ENCODE measurements at regions not wholly inside any gene's neighbourhood (a gene's known extent, or its start where the extent isn't known, plus 50 kb on each side); places are given as distances from the start of the nearest gene placed in this dataset.

DNA sequence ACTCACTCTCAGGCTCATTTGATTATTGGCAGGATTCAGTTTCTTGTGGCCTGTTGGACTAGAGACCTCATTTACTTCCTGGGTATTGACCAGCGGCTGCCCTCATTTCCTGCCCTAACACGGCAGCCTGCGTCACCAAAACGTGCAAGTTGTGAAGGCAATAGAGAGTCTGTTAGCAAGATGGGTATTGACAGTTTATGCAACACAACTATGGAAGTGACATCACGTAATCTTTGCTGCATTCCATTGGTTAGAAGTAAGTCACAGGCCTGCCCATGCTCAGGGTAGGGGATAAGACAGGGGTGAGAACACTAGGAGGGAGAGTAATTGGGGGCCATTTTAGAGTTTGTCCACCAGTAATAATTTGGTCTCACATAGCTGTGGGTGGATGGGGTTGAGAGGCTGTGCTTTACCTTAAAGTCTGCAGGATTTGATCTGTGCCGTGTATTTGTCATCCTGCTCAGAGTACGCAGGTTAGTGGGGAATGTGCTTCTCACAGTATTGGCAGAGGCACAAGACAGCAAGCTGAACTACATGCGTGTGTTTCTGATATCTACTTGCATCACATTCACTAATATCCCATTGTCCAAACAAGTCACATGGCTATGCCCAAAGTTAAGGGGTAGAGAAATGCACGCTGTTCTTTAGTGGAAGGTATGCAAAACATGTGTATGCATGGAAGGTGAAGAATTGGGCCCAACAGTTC lies 83.3 kb downstream of the EDEM1 start:
- Histone ChIP-seq H3K9me3 (no peaks in the 10 kb centered on the region), H3K4me1 (no peaks in the 10 kb centered on the region), H3K36me3 (no peaks in the 10 kb centered on the region), H3K4me3 (no peak overlapping the region), H3K27me3 (replicated peaks in 1 of 7) (no peaks in the 10 kb centered on the region), H3K27ac (no peak overlapping the region)
- WGBS, 5 donors = 63 to 79% (median 74%) methylated on average over 9 of the region's 9 CpGs
- intact Hi-C loops (cut with DNase I; ENCODE audit: low total_unique reads) = no loop called here
- TF ChIP-seq, protein P1, sequence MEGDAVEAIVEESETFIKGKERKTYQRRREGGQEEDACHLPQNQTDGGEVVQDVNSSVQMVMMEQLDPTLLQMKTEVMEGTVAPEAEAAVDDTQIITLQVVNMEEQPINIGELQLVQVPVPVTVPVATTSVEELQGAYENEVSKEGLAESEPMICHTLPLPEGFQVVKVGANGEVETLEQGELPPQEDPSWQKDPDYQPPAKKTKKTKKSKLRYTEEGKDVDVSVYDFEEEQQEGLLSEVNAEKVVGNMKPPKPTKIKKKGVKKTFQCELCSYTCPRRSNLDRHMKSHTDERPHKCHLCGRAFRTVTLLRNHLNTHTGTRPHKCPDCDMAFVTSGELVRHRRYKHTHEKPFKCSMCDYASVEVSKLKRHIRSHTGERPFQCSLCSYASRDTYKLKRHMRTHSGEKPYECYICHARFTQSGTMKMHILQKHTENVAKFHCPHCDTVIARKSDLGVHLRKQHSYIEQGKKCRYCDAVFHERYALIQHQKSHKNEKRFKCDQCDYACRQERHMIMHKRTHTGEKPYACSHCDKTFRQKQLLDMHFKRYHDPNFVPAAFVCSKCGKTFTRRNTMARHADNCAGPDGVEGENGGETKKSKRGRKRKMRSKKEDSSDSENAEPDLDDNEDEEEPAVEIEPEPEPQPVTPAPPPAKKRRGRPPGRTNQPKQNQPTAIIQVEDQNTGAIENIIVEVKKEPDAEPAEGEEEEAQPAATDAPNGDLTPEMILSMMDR (IDR thresholded peaks at IDR 0.05 in 8 of 11, conservative IDR thresholded peaks at IDR 0.05 in 3 of 11) = no peak
- TF ChIP-seq POLR2A (IDR thresholded peaks at IDR 0.05) = no peak
- TF ChIP-seq POLR2AphosphoS5 (IDR thresholded peaks at IDR 0.05) = no peak
- DNase-seq = no peak

DNA sequence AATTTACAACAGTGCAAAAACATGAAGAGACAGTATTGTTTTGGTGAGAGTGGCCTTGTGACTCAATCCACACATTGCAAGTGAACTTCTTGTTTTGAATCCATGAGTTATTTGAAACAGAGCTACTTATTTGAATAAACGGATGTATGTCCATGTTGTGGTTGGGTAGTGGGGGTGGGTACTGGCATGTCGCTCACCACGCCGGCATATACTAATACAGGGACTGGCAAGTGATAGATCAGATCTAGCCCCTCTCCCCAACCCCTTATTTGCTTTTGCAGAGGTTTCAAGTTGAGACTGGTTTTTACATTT lies 83.8 kb downstream of the EDEM1 start:
- no peaks in the 10 kb centered on the region for H3K9me3 ChIP-seq
- no peaks in the 10 kb centered on the region for H3K36me3 ChIP-seq
- H3K27me3 ChIP-seq (replicated peaks in 1 of 7) = no peaks in the 10 kb centered on the region
- DNase-seq = no peak
- TF ChIP-seq POLR2AphosphoS5 (IDR thresholded peaks at IDR 0.05) (no peak), POLR2A (IDR thresholded peaks at IDR 0.05) (no peak)
- TF ChIP-seq, protein P1 (IDR thresholded peaks at IDR 0.05 in 8 of 11, conservative IDR thresholded peaks at IDR 0.05 in 3 of 11) = no peak
- no peak overlapping the region for H3K27ac ChIP-seq
- intact Hi-C loops (cut with DNase I; ENCODE audit: low total_unique reads) = no loop called here
- H3K4me3 ChIP-seq = no peak overlapping the region
- WGBS, 5 donors = 73 to 94% (median 84%) methylated on average over 4 of the region's 4 CpGs
- H3K4me1 ChIP-seq = no peaks in the 10 kb centered on the region

DNA sequence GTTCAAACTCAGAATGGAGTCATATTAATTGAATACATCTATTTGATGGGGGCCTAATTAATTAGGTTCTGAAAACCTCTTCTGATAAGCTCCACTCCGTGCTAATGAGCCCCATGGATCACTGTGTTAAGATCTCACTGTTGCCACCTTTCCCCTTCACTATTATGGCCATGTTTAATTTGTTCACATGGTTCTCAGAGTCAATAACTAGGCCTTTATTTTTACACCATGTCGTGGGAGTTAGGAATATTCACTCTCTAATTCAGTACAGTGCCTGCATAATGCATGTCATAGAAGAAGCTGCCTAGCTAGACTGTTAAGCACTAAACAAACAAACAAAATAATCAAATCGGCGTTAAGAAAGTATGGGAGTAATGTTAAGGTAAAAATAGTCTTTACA lies 84.9 kb downstream of the EDEM1 start:
- intact Hi-C loops (cut with DNase I; ENCODE audit: low total_unique reads) = no loop called here
- Histone ChIP-seq H3K4me1 (no peaks in the 10 kb centered on the region), H3K27ac (no peak overlapping the region), H3K4me3 (no peak overlapping the region), H3K36me3 (no peaks in the 10 kb centered on the region), H3K27me3 (replicated peaks in 1 of 7) (no peaks in the 10 kb centered on the region), H3K9me3 (no peaks in the 10 kb centered on the region)
- DNase-seq = no peak
- TF ChIP-seq POLR2A (IDR thresholded peaks at IDR 0.05) = no peak
- TF ChIP-seq, protein P1 (IDR thresholded peaks at IDR 0.05 in 8 of 11, conservative IDR thresholded peaks at IDR 0.05 in 3 of 11) = no peak
- TF ChIP-seq POLR2AphosphoS5 (IDR thresholded peaks at IDR 0.05) = no peak
- WGBS, 5 donors = 78 to 87% (median 84%) methylated on average over 4 of the region's 4 CpGs

DNA sequence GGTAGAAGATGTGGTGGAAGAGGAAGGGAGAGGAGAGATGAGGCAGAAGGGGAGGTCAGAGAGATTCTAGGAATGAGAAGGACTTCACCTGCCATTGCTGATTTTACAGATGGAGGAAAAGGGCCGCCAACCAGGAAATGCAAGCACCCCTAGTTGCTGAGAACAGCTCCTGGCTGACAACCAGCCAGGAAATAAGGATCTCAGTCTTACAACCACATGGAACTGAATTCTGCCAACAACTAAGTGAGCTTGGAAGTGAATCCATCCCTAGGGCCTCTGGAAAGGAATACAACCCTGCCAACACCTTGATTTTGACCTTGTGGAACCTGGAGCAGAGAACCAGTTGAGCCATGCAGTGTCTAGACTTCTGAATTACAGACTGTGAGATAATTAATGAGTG lies 86.6 kb downstream of the EDEM1 start:
- H3K4me1 ChIP-seq = no peaks in the 10 kb centered on the region
- TF ChIP-seq POLR2A (IDR thresholded peaks at IDR 0.05) = no peak
- no peak for TF ChIP-seq POLR2AphosphoS5 (IDR thresholded peaks at IDR 0.05)
- H3K9me3 ChIP-seq = peaks cover 0 to 5% (median 3%) of the 10 kb centered on the region in 8 donors
- intact Hi-C loops (cut with DNase I; ENCODE audit: low total_unique reads) = no loop called here
- no peak overlapping the region for H3K27ac ChIP-seq
- DNase-seq = no peak
- no peaks in the 10 kb centered on the region for H3K36me3 ChIP-seq
- WGBS, 5 donors = 60 to 86% (median 73%) methylated on average over 1 of the region's 1 CpG
- H3K27me3 ChIP-seq (replicated peaks in 1 of 7) = no peaks in the 10 kb centered on the region
- no peak overlapping the region for H3K4me3 ChIP-seq

DNA sequence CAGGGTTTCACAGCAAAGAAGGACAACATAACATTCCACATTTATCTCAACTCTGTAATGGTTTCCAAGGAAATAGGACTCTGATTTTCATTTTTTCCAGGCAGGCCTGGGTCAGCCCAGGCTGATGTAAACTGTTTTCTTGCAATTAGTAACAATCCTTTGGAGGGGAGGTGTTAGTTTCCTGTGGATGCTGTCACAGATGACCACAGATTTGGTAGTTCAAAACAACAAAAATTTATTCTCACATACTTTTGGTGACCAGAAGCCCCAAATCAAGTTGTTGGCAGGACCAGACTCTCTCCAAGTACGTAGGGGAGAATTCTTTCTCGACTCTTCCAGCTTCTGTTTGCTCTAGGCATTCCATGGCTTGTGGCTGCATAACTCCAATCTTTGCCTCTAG lies 88.0 kb downstream of the EDEM1 start:
- intact Hi-C loops (cut with DNase I; ENCODE audit: low total_unique reads) = no loop called here
- Histone ChIP-seq H3K9me3 (peaks cover 0 to 19% (median 15%) of the 10 kb centered on the region in 8 donors), H3K4me3 (no peak overlapping the region), H3K27ac (no peak overlapping the region), H3K4me1 (no peaks in the 10 kb centered on the region), H3K36me3 (no peaks in the 10 kb centered on the region), H3K27me3 (replicated peaks in 1 of 7) (no peaks in the 10 kb centered on the region)
- TF ChIP-seq, protein P1 (IDR thresholded peaks at IDR 0.05 in 8 of 11, conservative IDR thresholded peaks at IDR 0.05 in 3 of 11) = no peak
- no peak for TF ChIP-seq POLR2AphosphoS5 (IDR thresholded peaks at IDR 0.05)
- no peak for TF ChIP-seq POLR2A (IDR thresholded peaks at IDR 0.05)
- DNase-seq = no peak
- 62 to 84% (median 76%) methylated on average over 2 of the region's 2 CpGs for WGBS, 5 donors

All from spleen (tissue), 11 donors.